Posterior vena cava (tissue), 2 donors: ENCODE measurements at regions not wholly inside any gene's neighbourhood (a gene's known extent, or its start where the extent isn't known, plus 50 kb on each side); places are given as distances from the start of the nearest gene placed in this dataset.

Source experiments
- DNase-seq: peaks from one replicate; pipeline ENCODE4 v3.0.0-alpha.2; 2020; ENCODE audit warnings: low spot score
- intact Hi-C, 2 donors: fragments of 100-400 bp; cut with DNase I; formaldehyde crosslinking; loops; one replicate each; pipeline versions ENCODE4 v1.14.1 to v1.14.2; 2022 to 2023
- donor health status: DM: yes; HTN: yes; CAD: no.
- donor health status: DM: yes; HTN: yes; CAD: no.

DNA sequence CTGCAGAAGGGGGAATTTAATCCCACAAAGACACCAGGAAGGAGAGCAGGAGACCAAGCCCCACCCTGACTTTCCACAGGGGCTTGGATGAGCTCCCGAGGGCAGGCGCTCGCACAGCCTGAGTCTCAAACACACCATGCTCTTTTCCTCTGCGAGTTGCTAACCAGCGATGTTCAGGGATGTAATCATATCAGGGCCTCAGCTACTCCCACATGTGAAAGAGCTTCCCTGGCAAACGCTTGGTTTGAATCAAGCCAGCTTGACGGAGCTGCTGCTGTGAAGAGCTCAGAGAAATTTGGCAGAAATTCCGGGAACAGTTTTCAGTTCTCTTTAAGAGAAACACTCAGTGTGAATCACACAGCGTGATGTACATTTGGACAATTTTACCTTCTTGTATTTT, 385.8 kb downstream of the GALR1 start:
- DNase-seq = no peak
- intact Hi-C loops = no loop called here

DNA sequence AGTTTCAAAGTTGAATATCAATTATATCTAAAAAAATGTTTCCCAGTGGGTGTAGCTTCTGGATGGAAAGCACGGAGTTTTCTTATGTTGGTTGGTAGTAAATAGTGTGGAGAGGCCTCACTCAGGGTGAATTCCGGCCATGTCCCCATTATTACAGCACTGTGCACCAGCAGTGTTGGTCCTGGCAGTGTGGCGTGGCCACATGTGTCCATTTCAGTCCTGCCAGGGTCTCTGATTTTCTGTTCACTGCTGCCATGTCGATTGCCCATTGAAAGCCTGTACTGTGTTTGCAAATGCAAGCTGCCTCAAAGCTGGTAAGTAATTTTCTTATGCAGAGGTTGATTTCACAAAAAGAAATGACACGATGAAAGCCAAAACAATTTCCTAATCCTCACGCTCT, 386.2 kb downstream of the GALR1 start:
- intact Hi-C loops = no loop called here
- DNase-seq = no peak

DNA sequence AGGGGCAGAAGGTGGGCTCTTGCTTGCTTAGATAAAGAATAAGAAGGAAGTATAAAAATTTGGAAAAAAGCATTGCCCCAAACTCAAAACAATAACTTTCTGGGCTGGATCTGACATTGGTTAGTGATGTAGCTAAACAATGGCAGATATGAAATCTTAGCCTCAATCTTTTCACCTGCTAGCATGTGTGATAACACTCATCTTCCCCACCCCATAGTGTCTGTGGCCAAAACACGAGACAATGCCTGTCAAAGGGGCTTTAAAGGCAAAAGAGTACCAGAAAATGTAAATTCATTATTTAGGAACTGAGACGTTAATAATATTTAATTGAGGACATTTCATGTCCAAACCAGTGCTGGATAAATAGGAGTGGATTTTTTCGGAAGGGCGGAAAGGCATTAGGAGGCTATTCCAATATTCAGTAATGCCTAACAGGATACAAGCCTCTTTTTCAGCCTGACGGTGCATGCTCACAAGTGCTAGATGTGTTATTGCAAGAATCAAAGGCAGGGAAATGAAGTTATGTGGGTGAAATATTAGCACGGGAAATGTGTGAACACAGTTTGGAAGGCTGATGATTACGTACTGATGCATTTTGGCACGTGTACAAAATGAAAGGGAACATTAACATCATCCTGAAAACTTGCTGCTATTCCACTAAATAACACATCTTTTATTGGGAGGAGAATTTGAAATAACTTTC, 395.7 kb downstream of the GALR1 start:
- intact Hi-C loops = no loop called here

DNA sequence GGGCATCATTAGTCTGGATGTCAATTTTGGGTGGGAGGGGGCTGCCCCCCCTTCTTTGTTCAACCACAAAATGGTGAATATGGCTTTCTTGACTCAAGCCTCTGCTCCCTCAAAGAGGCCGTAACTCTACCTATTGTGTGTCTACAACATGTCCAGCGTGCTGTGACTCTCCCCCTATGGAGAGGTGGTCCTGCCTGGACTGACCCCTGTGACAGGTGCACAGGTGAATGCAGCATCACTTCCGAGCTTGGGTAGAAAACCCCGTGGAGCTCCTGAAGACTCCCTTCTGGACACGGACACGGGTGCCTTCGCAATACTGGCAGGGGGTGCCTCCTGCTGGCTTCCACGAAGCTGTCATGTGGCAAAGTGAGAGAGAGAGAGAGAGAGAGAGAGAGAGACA, 397.8 kb downstream of the GALR1 start:
- no peak for DNase-seq
- intact Hi-C loops = no loop called here

More for the DNA sequence above, 395.7 kb downstream of the GALR1 start:
- DNase-seq = no peak

DNA sequence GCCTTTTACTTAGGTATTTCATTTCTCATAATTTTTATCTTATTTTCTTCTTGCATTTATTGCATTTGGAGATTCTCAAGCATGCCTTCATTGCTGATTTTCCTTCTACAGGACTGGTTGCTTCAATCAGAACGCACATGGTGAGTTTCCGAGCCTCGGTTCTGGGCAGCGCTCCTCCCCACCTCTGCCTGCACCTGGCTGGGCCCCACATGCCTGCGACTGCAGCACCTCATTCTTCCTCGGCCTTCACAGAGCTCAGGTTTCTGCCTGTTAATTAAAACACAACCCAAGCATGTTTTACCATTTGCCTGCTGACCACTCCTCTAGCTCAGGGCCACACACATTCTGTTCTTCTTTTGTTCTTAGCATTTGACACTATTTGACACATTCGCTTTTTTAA, 398.8 kb downstream of the GALR1 start:
- no peak for DNase-seq
- intact Hi-C loops = no loop called here

DNA sequence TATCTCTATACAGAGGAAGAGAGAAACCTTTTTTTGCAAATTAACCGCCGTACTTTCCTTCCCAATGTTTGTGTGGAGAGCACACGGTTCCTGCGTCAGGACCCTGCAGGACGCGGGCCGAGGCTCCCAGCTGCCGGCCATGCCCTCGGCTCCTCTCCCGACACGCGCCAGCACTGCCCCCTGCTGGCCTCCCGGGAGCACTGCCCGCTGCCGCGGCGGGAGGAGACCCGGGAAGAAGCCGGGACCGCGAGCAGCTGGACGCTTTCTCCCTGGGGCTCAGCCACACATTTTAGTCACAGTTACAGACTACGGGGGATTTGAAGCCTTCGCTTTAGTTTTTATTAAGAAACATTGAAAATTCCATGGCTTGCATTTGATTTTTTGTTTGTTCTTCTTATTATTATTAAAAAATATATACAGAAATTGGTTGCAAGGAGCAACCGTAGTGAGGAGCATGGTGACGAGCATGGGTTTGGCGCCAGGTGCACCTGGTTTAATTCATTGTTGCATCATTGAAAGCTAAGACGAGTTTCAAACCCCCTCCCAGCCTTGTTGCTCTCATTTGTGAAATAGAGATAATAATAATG, 401.2 kb downstream of the GALR1 start:
- peak; percentile 93 for DNase-seq
- intact Hi-C loops = no loop called here

DNA sequence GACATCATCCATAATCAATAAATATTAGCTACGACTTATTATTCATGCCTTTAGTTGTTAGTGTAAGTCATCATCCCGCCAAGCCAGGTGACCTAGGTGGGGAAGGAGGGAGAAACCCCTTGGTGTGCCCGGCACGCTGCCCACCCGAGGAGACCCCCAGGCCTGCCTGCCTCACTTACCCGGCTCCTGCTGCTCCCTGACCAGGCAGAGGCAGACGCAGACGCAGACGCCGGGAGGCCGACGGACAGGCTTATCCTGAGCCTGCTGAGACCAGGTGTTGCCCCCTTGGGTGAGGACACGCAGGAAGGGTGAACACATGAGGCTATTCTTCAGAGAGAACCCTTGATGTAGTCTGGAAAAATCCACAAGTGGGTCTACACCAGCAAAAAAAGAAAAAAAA, 401.8 kb downstream of the GALR1 start:
- DNase-seq = no peak
- intact Hi-C loops = no loop called here

DNA sequence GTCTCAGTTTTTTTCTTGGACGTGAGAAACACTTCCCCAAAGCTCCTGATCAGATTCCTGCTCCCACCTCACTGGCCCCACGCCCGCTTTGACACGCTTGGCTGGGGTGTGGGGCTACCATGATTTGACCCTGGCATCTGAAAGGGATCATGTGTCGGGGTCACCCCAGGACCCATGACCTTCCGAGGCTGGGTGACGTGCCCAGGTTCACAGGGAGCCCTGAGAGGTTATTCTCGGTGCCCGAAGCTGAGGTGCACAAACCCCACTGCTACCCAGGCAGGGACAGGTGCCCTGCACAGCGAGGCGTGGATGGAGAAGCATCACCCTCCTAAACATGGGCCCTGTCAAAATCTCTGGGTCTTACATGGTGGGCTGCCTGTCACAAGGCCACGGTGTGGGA, 404.1 kb downstream of the GALR1 start:
- DNase-seq = no peak
- intact Hi-C loops = no loop called here

DNA sequence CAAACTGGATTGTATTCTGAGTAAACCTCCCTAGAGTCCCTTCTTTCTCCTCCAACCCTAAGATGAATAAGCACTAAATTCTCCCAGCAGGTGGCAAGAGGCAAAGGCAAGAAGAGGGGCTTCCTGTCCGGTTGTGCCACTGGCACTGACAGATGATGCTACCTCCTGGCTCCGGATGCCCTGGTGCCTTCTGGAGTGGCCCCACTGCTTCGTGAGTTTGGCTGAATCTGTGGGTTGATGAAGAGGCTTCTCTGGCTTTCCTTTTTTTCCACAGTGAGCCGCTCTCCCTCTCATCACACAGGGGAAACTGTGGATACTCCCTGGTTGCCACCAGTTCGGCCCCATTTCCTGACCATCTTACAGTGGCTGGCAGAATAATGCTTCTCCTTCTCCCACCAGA, 404.7 kb downstream of the GALR1 start:
- intact Hi-C loops = no loop called here
- no peak for DNase-seq

DNA sequence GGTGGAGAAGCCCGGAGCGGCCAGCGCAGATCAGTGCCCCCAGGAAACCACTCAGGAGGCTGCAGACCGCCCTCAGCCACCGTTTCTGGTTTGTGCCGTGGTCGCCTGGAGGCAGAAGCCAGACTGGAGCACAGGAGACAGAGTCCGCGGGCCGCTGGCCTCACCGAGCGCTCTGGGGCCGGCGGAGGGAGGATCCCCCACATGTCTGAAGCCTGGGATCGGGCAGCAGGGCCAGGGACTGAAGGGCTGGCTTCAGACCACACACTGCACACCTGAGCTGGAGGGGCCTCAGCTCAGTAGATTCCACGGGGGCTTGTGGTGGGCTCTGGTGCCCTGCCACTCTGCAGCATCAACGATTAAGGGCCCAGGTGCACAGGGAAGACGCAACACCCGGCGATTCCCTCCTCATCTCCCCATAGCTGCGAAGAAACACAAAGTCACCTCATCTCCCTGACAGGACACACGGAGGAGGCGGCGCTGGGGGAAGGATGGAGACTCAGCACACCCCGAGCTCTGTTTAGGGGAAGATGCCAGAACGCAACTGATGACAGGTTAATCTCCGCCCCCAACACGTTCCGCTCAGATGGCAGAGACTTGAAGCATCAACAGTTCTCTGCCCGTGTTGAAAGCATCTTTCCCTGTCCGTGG, 408.1 kb downstream of the GALR1 start:
- intact Hi-C loops = no loop called here
- no peak for DNase-seq

DNA sequence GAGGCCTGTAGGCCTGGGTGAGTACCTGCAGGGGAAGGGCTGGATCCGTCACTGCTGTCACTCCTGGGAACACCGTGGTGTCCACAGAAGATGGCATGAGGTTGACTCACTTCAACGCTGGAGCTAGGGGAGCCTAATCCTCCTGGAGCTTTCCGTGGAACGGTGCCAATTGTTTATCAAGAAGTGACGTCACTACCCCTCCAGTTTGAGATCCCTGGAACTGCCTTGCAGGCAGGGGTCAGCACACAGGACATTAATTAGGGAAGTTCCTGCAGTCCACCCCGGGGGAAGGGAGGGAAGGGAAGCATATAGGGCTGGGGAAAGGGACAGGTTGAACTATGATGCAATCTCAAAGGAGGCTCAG, 408.6 kb downstream of the GALR1 start:
- no peak for DNase-seq
- intact Hi-C loops = no loop called here

DNA sequence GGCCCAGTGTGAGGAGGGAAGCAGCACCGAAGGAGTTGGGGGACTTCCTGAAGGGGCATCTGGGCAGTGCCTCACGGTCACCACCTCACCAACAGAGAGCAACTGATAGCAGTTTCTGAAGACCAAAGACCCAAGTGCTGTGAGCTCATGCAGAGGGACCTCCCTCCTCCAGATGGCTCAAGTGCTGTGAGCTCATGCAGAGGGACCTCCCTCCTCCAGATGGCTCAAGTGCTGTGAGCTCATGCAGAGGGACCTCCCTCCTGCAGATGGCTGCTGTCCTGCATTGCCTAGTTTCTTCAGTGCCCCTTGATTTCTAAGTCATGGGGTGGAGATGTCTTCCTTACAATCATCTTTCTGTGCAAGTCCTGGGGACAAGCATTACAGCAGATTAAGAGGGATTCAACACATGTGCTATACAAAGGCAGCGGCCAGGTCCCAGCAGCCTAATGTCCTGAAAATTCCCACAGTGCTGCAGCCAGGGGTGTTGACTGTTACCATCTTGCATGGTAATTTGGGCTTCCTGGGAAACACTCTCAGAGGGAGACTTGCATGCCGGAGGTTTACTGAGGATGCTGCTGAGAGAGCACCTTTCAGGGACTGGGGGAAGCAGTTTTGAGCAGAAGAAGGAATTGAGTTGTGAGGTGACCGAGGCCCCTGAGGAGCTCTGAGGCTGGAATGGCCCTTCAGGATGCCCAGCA, 409.3 kb downstream of the GALR1 start:
- intact Hi-C loops = no loop called here

DNA sequence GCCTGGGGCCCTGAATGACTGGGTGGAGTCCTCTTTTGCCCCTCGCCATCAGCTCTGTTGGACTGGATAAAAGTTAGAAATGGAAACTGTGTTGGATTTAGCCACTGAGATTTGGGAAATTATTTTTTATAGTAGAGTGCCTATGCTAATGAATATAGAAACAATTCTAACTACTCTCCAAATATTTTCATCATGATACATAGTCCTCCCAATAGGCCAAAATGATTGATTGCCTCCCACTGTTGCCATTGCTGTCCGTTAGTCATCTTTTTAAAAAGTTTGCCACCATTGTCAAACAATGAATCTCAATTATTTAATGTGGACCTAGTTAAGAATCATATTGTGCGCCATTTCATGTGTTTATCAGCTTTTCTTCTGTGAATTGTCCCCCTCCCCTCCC, 417.0 kb downstream of the GALR1 start:
- intact Hi-C loops = no loop called here
- DNase-seq = no peak

More for the DNA sequence above, 409.3 kb downstream of the GALR1 start:
- DNase-seq = no peak

DNA sequence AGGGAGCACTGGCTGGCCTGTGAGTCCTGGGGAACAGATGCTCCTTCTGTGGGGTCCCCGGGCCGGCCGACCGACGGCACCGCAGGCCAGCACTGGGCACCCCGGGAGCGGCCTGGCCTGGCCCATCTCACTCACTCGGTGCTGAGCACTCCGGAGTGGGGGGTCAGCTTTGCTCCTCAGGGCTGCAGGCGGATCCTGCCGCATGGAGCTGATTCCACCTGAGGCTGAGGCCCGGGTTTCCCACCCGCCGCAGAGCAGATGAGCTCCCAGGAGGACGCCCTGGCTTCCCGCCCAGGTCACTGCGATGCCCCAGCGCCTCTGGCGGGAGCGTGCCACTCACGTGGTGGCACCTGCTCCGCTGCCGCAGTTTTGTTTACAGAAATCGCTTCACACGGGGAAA, 418.6 kb downstream of the GALR1 start:
- intact Hi-C loops = no loop called here
- peak; percentile 70 for DNase-seq

DNA sequence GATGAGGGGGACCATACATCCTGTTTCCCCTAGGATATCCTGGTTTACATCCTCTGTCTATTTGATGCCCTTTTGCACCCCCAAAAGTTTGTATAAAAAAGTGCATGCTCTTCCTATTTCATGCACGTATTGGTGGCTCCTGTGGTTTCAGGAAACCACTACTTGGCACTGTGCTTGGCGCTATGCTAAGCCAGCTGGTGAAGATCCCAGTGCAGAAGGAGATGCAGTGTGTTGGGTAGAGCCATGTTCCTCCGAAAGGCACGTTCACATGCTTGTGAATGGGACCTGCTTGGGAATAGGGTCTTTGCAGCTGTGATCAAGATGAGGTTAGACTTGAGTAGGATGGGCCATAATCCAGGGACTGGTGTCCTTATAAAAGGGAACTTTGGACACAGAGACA, 419.7 kb downstream of the GALR1 start:
- DNase-seq = no peak
- intact Hi-C loops = no loop called here

DNA sequence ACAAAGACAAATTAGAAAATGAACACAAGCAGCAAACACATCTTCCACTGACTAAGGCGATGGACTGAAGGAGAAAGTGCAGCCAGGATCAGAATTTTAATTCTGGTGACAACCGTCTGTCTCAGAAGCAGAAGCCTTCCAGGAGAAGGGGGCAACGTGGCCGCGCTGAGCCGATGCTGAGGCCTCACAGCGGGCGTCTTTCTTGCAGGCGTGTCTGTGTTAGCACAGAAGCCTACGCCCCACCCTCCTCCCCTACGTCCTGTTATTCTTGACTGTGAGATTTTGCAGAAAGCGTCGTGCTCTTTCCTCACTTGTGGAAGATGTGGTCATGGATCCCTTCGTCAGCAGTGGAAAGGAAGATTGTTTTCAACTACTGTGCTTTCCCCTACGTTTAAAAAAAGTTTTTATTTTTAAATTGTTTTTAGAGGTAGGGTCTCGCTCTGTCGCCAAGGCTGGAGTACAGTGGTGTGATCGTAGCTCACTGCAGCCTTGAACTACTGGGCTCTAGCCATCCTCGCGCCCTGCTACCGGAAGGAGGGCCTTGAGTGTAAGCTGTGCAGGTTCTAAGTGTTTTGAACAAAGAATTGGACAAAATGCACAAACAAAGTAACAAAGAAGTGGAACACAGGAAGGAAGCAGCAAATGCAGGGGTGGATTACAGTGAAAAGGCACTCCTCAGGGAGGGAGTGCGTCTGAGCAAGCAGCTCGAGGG, 422.0 kb downstream of the GALR1 start:
- no peak for DNase-seq
- intact Hi-C loops = no loop called here

DNA sequence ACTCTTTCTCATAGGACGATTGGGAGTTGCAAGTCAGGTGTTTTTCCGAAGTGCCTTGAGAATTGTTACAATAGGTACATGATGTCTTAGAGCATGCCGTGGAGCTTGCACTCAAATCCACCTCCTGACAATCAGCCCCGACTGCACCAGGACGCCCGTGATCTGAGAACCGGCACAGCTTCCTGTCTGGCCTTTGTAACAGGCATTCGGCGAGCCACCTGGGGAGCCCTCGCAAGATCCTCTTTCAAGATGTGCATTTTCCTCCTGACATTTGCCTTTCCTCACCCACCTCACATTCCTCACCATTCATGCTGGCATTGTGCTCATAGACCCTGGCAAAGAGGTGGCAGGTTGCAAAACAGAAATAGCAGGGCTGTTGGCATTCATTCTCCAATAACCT, 427.3 kb downstream of the GALR1 start:
- DNase-seq = no peak
- intact Hi-C loops = no loop called here

DNA sequence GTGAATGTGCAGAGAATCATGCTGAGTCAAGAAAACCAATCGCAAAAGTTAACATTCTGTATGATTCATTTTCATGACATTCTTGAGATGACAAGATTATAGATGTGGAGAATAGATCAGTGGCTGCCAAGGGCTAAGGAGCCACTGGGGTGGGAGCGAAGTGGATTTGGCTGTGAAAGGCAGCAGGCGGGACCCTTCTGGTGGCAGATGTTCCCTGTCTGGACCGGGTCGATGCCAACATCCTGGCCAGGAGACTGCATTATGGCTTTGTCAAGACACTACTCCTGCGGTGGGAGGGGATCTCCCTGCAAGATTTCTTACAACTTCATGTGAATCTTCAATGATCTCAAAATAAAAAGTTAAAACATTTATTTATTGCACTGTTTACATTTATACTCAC, 427.9 kb downstream of the GALR1 start:
- DNase-seq = no peak
- intact Hi-C loops = no loop called here

DNA sequence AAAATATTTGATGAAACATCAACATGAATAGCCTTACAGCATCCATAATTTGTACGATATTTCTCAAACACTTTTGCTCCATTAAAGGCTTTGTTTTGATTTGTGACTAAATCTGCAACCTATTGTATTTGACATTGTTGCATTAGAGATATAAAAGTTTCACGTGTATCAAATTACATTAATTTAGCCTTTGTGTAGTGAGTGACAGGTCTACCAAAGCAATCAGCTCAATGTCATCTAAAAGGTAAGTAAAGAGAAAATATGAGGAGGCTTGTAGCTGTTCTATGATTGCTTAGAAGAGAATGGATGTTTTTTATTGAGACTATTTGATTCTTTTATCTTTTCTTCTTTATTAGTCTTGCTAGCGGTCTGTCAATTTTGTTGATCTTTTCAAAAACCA, 430.2 kb downstream of the GALR1 start:
- intact Hi-C loops = no loop called here

DNA sequence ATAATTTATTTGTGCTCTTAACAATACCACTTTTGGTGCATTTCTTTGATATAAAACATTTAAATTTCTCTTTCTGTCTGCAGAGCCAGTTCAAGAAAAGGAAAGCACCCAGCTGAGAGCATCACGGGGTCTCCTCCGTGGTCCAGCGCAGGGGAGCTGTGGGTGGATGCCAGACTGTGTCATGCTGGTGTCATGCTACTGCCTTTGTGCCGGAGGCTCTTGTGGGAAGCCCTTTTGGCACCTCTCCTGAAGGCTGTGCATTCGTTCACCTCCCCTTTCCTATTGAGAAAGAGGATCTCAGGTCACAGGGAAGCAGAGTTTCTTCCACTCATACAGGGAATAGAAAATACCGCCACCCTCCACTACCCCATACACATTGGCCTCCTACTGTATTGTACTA, 450.4 kb downstream of the GALR1 start:
- intact Hi-C loops = no loop called here
- DNase-seq = no peak

More for the DNA sequence above, 430.2 kb downstream of the GALR1 start:
- no peak for DNase-seq
